ENCODE measurements at regions not wholly inside any gene's neighbourhood (a gene's known extent, or its start where the extent isn't known, plus 50 kb on each side); places are given as distances from the start of the nearest gene placed in this dataset.
"Not testable (repeated sequence)": the region's sequence is repeated elsewhere in the genome, so short reads cannot be mapped to it uniquely, and the experiment has no call there.

- H3K9me3 Mint-ChIP-seq, result peaks cover 8% of the 10 kb centered on the region
- no peak overlapping the region for H3K27ac Mint-ChIP-seq
- H3K4me3 Mint-ChIP-seq, result no peak overlapping the region
- H3K27me3 Mint-ChIP-seq (ENCODE audit: low read depth), result no peaks in the 10 kb centered on the region
- no peaks in the 10 kb centered on the region for H3K36me3 Mint-ChIP-seq (ENCODE audit: low read depth)
- H3K4me1 Mint-ChIP-seq, result peaks cover under 1% of the 10 kb centered on the region
- no peak for TF ChIP-seq CTCF (IDR thresholded peaks at IDR 0.05; ENCODE audit: unreplicated experiment in 3 of 3)
Measured at GRCh38 chr9:80491086-80491696, 919.4 kb downstream of the TLE4 start.

- H3K27ac Mint-ChIP-seq, result no peak overlapping the region
- H3K4me3 Mint-ChIP-seq, result no peak overlapping the region
- H3K9me3 Mint-ChIP-seq, result no peaks in the 10 kb centered on the region
- H3K27me3 Mint-ChIP-seq (ENCODE audit: low read depth), result no peaks in the 10 kb centered on the region
- H3K4me1 Mint-ChIP-seq, result no peaks in the 10 kb centered on the region
- no peak for TF ChIP-seq CTCF (IDR thresholded peaks at IDR 0.05; ENCODE audit: unreplicated experiment in 3 of 3)
- H3K36me3 Mint-ChIP-seq (ENCODE audit: low read depth), result no peaks in the 10 kb centered on the region
Measured at GRCh38 chr9:80489329-80489728, 917.6 kb downstream of the TLE4 start.

- H3K4me3 Mint-ChIP-seq, result no peak overlapping the region
- H3K27me3 Mint-ChIP-seq (ENCODE audit: low read depth), result no peaks in the 10 kb centered on the region
- no peak overlapping the region for H3K27ac Mint-ChIP-seq
Measured at GRCh38 chr9:80485420-80486250, 913.9 kb downstream of the TLE4 start.

GRCh38 chr9:80482251-80482650, 910.5 kb downstream of the TLE4 start:
- H3K9me3 Mint-ChIP-seq, result peaks cover 16% of the 10 kb centered on the region
- not testable (repeated sequence) for H3K27me3 Mint-ChIP-seq (ENCODE audit: low read depth); H3K27ac Mint-ChIP-seq; H3K36me3 Mint-ChIP-seq (ENCODE audit: low read depth); H3K4me1 Mint-ChIP-seq; H3K4me3 Mint-ChIP-seq

More at GRCh38 chr9:80485420-80486250, 913.9 kb downstream of the TLE4 start:
- Mint-ChIP-seq H3K9me3 (peaks cover 13% of the 10 kb centered on the region), H3K36me3 (ENCODE audit: low read depth) (no peaks in the 10 kb centered on the region), H3K4me1 (no peaks in the 10 kb centered on the region)
- no peak for TF ChIP-seq CTCF (IDR thresholded peaks at IDR 0.05; ENCODE audit: unreplicated experiment in 3 of 3)

GRCh38 chr9:80467632-80468031, 895.9 kb downstream of the TLE4 start:
- Mint-ChIP-seq H3K9me3 (peaks cover 20% of the 10 kb centered on the region), H3K36me3 (ENCODE audit: low read depth) (no peaks in the 10 kb centered on the region), H3K4me1 (no peaks in the 10 kb centered on the region), H3K4me3 (no peak overlapping the region), H3K27me3 (ENCODE audit: low read depth) (no peaks in the 10 kb centered on the region), H3K27ac (no peak overlapping the region)
- TF ChIP-seq CTCF (IDR thresholded peaks at IDR 0.05; ENCODE audit: unreplicated experiment in 3 of 3), result no peak

GRCh38 chr9:80465556-80465955, 893.8 kb downstream of the TLE4 start:
- H3K4me1 Mint-ChIP-seq, result no peaks in the 10 kb centered on the region
- H3K9me3 Mint-ChIP-seq, result peaks cover 28% of the 10 kb centered on the region
- H3K36me3 Mint-ChIP-seq (ENCODE audit: low read depth), result peaks cover 4% of the 10 kb centered on the region
- H3K27me3 Mint-ChIP-seq (ENCODE audit: low read depth), result no peaks in the 10 kb centered on the region
- no peak overlapping the region for H3K4me3 Mint-ChIP-seq
- no peak overlapping the region for H3K27ac Mint-ChIP-seq
- TF ChIP-seq CTCF (IDR thresholded peaks at IDR 0.05; ENCODE audit: unreplicated experiment in 3 of 3), result no peak
